ENCODE measurements at regions not wholly inside any gene's neighbourhood (a gene's known extent, or its start where the extent isn't known, plus 50 kb on each side); places are given as distances from the start of the nearest gene placed in this dataset.

DNA sequence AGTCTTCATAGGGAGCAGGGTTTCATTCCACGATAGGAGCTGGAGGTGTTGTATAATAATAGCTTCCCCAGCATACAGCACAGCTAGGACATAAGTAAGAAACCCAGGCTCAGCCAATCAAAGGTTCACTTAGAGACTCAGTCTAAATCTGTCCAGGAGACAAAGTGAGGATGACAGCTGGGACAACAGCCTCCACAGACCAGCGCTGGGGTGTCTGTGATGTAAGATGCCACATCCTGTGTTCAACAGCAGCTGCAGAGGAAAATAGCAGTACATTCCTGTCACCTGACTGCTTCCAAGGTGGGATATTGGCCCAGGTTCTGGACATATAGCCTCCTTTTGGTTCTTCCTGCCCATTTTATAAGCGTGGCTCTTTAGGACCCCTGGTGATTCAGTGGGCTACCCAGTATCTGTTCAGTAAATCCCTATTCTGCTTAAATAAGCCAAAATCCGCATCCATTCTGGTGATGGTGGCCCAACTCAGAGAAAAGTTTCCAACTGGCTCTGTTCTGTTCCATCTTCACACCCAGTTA lies 176.8 kb upstream of the SYT6 start:
- TF ChIP-seq, protein P1, sequence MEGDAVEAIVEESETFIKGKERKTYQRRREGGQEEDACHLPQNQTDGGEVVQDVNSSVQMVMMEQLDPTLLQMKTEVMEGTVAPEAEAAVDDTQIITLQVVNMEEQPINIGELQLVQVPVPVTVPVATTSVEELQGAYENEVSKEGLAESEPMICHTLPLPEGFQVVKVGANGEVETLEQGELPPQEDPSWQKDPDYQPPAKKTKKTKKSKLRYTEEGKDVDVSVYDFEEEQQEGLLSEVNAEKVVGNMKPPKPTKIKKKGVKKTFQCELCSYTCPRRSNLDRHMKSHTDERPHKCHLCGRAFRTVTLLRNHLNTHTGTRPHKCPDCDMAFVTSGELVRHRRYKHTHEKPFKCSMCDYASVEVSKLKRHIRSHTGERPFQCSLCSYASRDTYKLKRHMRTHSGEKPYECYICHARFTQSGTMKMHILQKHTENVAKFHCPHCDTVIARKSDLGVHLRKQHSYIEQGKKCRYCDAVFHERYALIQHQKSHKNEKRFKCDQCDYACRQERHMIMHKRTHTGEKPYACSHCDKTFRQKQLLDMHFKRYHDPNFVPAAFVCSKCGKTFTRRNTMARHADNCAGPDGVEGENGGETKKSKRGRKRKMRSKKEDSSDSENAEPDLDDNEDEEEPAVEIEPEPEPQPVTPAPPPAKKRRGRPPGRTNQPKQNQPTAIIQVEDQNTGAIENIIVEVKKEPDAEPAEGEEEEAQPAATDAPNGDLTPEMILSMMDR (conservative IDR thresholded peaks at IDR 0.05), result no peak
- no peak for TF ChIP-seq EZH2 (IDR thresholded peaks at IDR 0.05; ENCODE audit: low read depth)
- no peaks in the 10 kb centered on the region for H3K9me3 ChIP-seq (ENCODE audit: insufficient read depth, low read depth)
- intact Hi-C loops (cut with micrococcal nuclease; ENCODE audit: unreplicated experiment), result no loop called here
- no peaks in the 10 kb centered on the region for H3K27me3 ChIP-seq (ENCODE audit: insufficient read depth, low read depth)
- no peaks in the 10 kb centered on the region for H4K20me1 ChIP-seq (ENCODE audit: insufficient read depth)
- H3K27ac ChIP-seq, result no peak overlapping the region
- no peaks in the 10 kb centered on the region for H3F3A ChIP-seq (ENCODE audit: insufficient read depth, low read depth)
- no peak overlapping the region for H3K4me3 ChIP-seq
- ChIA-PET POLR2A (ENCODE audit: unreplicated experiment) (no interaction called here), CTCF (no interaction called here)
- H3K36me3 ChIP-seq (ENCODE audit: low read depth), result no peaks in the 10 kb centered on the region
- H3K4me2 ChIP-seq, result no peak overlapping the region
- H3K9me2 ChIP-seq (ENCODE audit: insufficient read depth), result no peaks in the 10 kb centered on the region
- no peaks in the 10 kb centered on the region for H3K4me1 ChIP-seq (replicated peaks; ENCODE audit: insufficient read depth)
- H3K79me2 ChIP-seq (ENCODE audit: low read depth), result no peaks in the 10 kb centered on the region
- no TSS peak for BruUV-seq (replicated peaks)
- no peak for DNase-seq
- no peak overlapping the region for H2AFZ ChIP-seq

DNA sequence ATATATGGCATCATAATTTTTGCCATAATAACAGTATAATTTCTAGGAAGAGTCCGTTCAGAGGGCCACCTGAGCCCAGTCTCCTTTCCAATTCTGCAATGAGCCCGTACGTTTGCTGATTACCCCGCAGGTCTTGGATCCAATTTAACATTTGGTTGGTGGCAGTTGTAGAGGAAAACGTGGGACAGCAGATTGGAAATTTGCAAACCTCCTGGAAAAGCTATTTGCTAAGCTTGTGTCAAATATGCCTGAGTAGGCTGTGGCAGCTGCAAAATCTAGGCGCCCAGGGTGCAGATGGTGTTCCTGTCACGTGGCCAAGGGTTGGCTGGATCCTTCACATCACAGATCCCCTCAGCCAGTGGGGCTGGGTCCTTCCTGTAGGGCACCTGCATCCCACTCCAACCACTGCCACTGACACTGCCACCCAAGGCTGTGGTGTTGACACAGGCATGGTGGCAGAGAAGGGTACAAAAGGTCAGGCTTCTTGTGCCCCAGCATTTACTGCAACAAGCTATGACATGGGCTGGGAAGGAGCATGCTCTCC lies 174.8 kb upstream of the SYT6 start:
- no peaks in the 10 kb centered on the region for H3K27me3 ChIP-seq (ENCODE audit: insufficient read depth, low read depth)
- no peak overlapping the region for H3K4me2 ChIP-seq
- intact Hi-C loops (cut with micrococcal nuclease; ENCODE audit: unreplicated experiment), result no loop called here
- no peak for DNase-seq
- no peaks in the 10 kb centered on the region for H3K79me2 ChIP-seq (ENCODE audit: low read depth)
- BruUV-seq (replicated peaks), result no TSS peak
- no peak overlapping the region for H3K27ac ChIP-seq
- no peak overlapping the region for H3K4me3 ChIP-seq
- ChIA-PET CTCF (no interaction called here), POLR2A (ENCODE audit: unreplicated experiment) (no interaction called here)
- no peak for TF ChIP-seq EZH2 (IDR thresholded peaks at IDR 0.05; ENCODE audit: low read depth)
- TF ChIP-seq, protein P1 (conservative IDR thresholded peaks at IDR 0.05), result no peak
- H3K9me3 ChIP-seq (ENCODE audit: insufficient read depth, low read depth), result no peaks in the 10 kb centered on the region
- H2AFZ ChIP-seq, result no peak overlapping the region
- H3K36me3 ChIP-seq (ENCODE audit: low read depth), result no peaks in the 10 kb centered on the region
- no peaks in the 10 kb centered on the region for H3K4me1 ChIP-seq (replicated peaks; ENCODE audit: insufficient read depth)
- H3F3A ChIP-seq (ENCODE audit: insufficient read depth, low read depth), result no peaks in the 10 kb centered on the region
- H3K9me2 ChIP-seq (ENCODE audit: insufficient read depth), result no peaks in the 10 kb centered on the region
- H4K20me1 ChIP-seq (ENCODE audit: insufficient read depth), result no peaks in the 10 kb centered on the region

DNA sequence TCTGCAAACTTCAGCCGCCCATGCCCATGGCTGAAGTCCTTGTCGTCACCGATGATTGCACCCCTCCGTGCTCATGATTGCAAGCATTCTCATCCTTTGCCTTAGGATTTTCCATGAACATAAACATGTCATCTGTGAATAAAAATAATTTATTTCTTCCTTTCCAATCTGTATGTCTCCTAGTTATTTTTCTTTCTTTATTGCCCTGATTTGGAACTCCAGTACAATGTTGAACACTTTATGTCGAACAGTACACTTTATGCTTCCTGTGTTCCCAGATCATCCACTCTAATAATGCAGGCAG lies 170.9 kb upstream of the SYT6 start:
- no peaks in the 10 kb centered on the region for H4K20me1 ChIP-seq (ENCODE audit: insufficient read depth)
- no peak for DNase-seq
- H3K27ac ChIP-seq, result no peak overlapping the region
- TF ChIP-seq EZH2 (IDR thresholded peaks at IDR 0.05; ENCODE audit: low read depth), result no peak
- TF ChIP-seq, protein P1 (conservative IDR thresholded peaks at IDR 0.05), result no peak
- no peaks in the 10 kb centered on the region for H3K9me3 ChIP-seq (ENCODE audit: insufficient read depth, low read depth)
- no peaks in the 10 kb centered on the region for H3K9me2 ChIP-seq (ENCODE audit: insufficient read depth)
- intact Hi-C loops (cut with micrococcal nuclease; ENCODE audit: unreplicated experiment), result no loop called here
- H3F3A ChIP-seq (ENCODE audit: insufficient read depth, low read depth), result no peaks in the 10 kb centered on the region
- BruUV-seq (replicated peaks), result no TSS peak
- no peaks in the 10 kb centered on the region for H3K36me3 ChIP-seq (ENCODE audit: low read depth)
- ChIA-PET POLR2A (ENCODE audit: unreplicated experiment) (no interaction called here), CTCF (no interaction called here)
- H3K27me3 ChIP-seq (ENCODE audit: insufficient read depth, low read depth), result no peaks in the 10 kb centered on the region
- no peak overlapping the region for H2AFZ ChIP-seq
- H3K4me1 ChIP-seq (replicated peaks; ENCODE audit: insufficient read depth), result no peaks in the 10 kb centered on the region
- no peak overlapping the region for H3K4me3 ChIP-seq
- no peak overlapping the region for H3K4me2 ChIP-seq
- H3K79me2 ChIP-seq (ENCODE audit: low read depth), result no peaks in the 10 kb centered on the region

Data from PC-9 (cell line).